Neural cell (in vitro differentiated cells): ENCODE measurements at regions not wholly inside any gene's neighbourhood (a gene's known extent, or its start where the extent isn't known, plus 50 kb on each side); places are given as distances from the start of the nearest gene placed in this dataset.

Source experiments
- H2AFZ ChIP-seq: fragments of 200-600, 300-800 bp; sonication (generic), shearing (Covaris generic); 2 replicates; pipeline ENCODE4 v1.6.0; 2014; ENCODE audit warnings: low read depth, mild to moderate bottlenecking, antibody characterized with exemption, low read length, moderate library complexity
- H3F3A ChIP-seq: fragments of 200-600 bp; shearing (Covaris generic); 2 replicates; pipeline ENCODE4 v1.6.1; 2016; ENCODE audit warnings: mild to moderate bottlenecking, moderate library complexity, mixed read lengths, antibody characterized with exemption, low read length; ENCODE audit not compliant: insufficient read depth, poor library complexity, severe bottlenecking
- H3K27ac ChIP-seq: fragments of 200-600, 300-800 bp; sonication (generic), shearing (Covaris generic); 2 replicates; pipeline ENCODE4 v1.5.1; 2014; ENCODE audit warnings: mild to moderate bottlenecking, low read length, moderate library complexity
- H3K27me3 ChIP-seq: fragments of 300-800, 200-600 bp; sonication (generic), shearing (Covaris generic); 2 replicates; pipeline ENCODE4 v1.6.0; 2014; ENCODE audit warnings: mild to moderate bottlenecking, low read depth, low read length, moderate library complexity; ENCODE audit not compliant: insufficient read depth
- H3K36me3 ChIP-seq: fragments of 300-800, 200-600 bp; sonication (generic), shearing (Covaris generic); 2 replicates; pipeline ENCODE4 v1.5.1; 2014; ENCODE audit warnings: mild to moderate bottlenecking, antibody characterized with exemption, low read length, moderate library complexity; ENCODE audit not compliant: insufficient read depth
- H3K4me2 ChIP-seq: fragments of 300-800, 200-600 bp; sonication (generic), shearing (Covaris generic); 2 replicates; pipeline ENCODE4 v1.6.0; 2014; ENCODE audit warnings: mild to moderate bottlenecking, low read length
- H3K4me3 ChIP-seq: fragments of 300-800, 200-600 bp; sonication (generic), shearing (Covaris generic); 2 replicates; pipeline ENCODE4 v1.5.1; 2014; ENCODE audit warnings: mild to moderate bottlenecking, low read length, moderate library complexity
- H3K79me2 ChIP-seq: fragments of 200-600 bp; shearing (Covaris generic); replicated peaks from 2 replicates; pipeline ENCODE4 v1.6.0; 2014; ENCODE audit warnings: mild to moderate bottlenecking, low read length, moderate library complexity; ENCODE audit not compliant: insufficient read depth
- H3K9ac ChIP-seq: fragments of 300-800, 200-600 bp; sonication (generic), shearing (Covaris generic); 2 replicates; pipeline ENCODE4 v1.6.1; 2016; ENCODE audit warnings: mild to moderate bottlenecking, low read length, mixed read lengths
- H3K9me2 ChIP-seq: fragments of 200-600 bp; shearing (Covaris generic); 2 replicates; pipeline ENCODE4 v1.6.1; 2016; ENCODE audit warnings: mild to moderate bottlenecking, low read length, mixed read lengths; ENCODE audit not compliant: insufficient read depth
- H3K9me3 ChIP-seq: fragments of 200-600, 300-800 bp; sonication (generic), shearing (Covaris generic); 2 replicates; pipeline ENCODE4 v1.6.1; 2016; ENCODE audit warnings: mild to moderate bottlenecking, mixed run types, low read length, moderate library complexity, mixed read lengths
- H4K20me1 ChIP-seq: fragments of 200-600 bp; shearing (Covaris generic); 2 replicates; pipeline ENCODE4 v1.6.1; 2016; ENCODE audit warnings: mild to moderate bottlenecking, mixed run types; ENCODE audit not compliant: insufficient read depth
- CTCF ChIP-seq: fragments of 450-650 bp; IDR thresholded peaks from 2 replicates; pipeline ENCODE4 v1.5.1; 2014; ENCODE audit warnings: antibody characterized with exemption, mild to moderate bottlenecking, moderate library complexity; ENCODE audit not compliant: poor library complexity, severe bottlenecking
- EP300 ChIP-seq: fragments of 450-650 bp; conservative IDR thresholded peaks from 2 replicates; pipeline ENCODE4 v1.6.1; 2014; ENCODE audit warnings: antibody characterized with exemption, mild to moderate bottlenecking, moderate library complexity; ENCODE audit not compliant: poor library complexity, severe bottlenecking
- EZH2 ChIP-seq: fragments of 200-600, 300-800 bp; shearing (Covaris generic), sonication (generic); IDR thresholded peaks from 2 replicates; pipeline ENCODE4 v1.6.1; 2014; ENCODE audit warnings: antibody characterized with exemption, low read length, borderline replicate concordance, mild to moderate bottlenecking; ENCODE audit not compliant: insufficient read depth, poor library complexity, severe bottlenecking
- MXI1 ChIP-seq: fragments of 450-650 bp; conservative IDR thresholded peaks from 2 replicates; pipeline ENCODE4 v1.6.1; 2014; ENCODE audit warnings: antibody characterized with exemption, mild to moderate bottlenecking; ENCODE audit not compliant: poor library complexity, severe bottlenecking
- POLR2AphosphoS5 ChIP-seq: IDR thresholded peaks from 2 replicates; pipeline ENCODE4 v1.6.1; 2012
- RAD21 ChIP-seq: fragments of 450-650 bp; conservative IDR thresholded peaks from 2 replicates; pipeline ENCODE4 v1.6.1; 2014; ENCODE audit warnings: antibody characterized with exemption, mild to moderate bottlenecking, moderate library complexity
- REST ChIP-seq: IDR thresholded peaks from 2 replicates; pipeline ENCODE4 v1.6.1; 2012; ENCODE audit warnings: borderline replicate concordance
- SMC3 ChIP-seq: fragments of 450-650 bp; conservative IDR thresholded peaks from 2 replicates; pipeline ENCODE4 v1.6.1; 2014; ENCODE audit warnings: antibody characterized with exemption, mild to moderate bottlenecking, moderate library complexity; ENCODE audit not compliant: poor library complexity
- TAF1 ChIP-seq: IDR thresholded peaks from 2 replicates; pipeline ENCODE4 v1.6.1; 2012; ENCODE audit warnings: low read depth

GRCh38 chr10:64502936-64503335 is 981.7 kb downstream of the REEP3 start:
- TF ChIP-seq SMC3 (no peak), MXI1 (no peak), TAF1 (no peak), CTCF (no peak), EZH2 (no peak), POLR2AphosphoS5 (no peak), RAD21 (no peak), REST (no peak), EP300 (no peak)
- Histone ChIP-seq H3K9ac (no peak overlapping the region), H3K27ac (no peak overlapping the region)

GRCh38 chr10:64503429-64503828 is 982.2 kb downstream of the REEP3 start:
- Histone ChIP-seq H3K36me3 (no peaks in the 10 kb centered on the region), H3K9me2 (no peaks in the 10 kb centered on the region), H3K9ac (no peak overlapping the region), H3K9me3 (no peaks in the 10 kb centered on the region), H3K4me3 (no peak overlapping the region), H3K79me2 (no peaks in the 10 kb centered on the region), H3K4me2 (no peak overlapping the region), H3K27ac (no peak overlapping the region), H4K20me1 (no peaks in the 10 kb centered on the region), H3F3A (no peaks in the 10 kb centered on the region), H3K27me3 (no peaks in the 10 kb centered on the region), H2AFZ (no peak overlapping the region)
- TF ChIP-seq SMC3 (no peak), EP300 (no peak), TAF1 (no peak), POLR2AphosphoS5 (no peak), CTCF (no peak), REST (no peak), EZH2 (no peak), RAD21 (no peak), MXI1 (no peak)

More at GRCh38 chr10:64502936-64503335, 981.7 kb downstream of the REEP3 start:
- H3K27me3 ChIP-seq = no peaks in the 10 kb centered on the region
- no peaks in the 10 kb centered on the region for H3K9me3 ChIP-seq
- no peak overlapping the region for H3K4me2 ChIP-seq
- H3K36me3 ChIP-seq = no peaks in the 10 kb centered on the region
- no peaks in the 10 kb centered on the region for H3K9me2 ChIP-seq
- no peaks in the 10 kb centered on the region for H4K20me1 ChIP-seq
- no peak overlapping the region for H3K4me3 ChIP-seq
- no peaks in the 10 kb centered on the region for H3K79me2 ChIP-seq
- H2AFZ ChIP-seq = no peak overlapping the region
- no peaks in the 10 kb centered on the region for H3F3A ChIP-seq
